ENCODE measurements at regions not wholly inside any gene's neighbourhood (a gene's known extent, or its start where the extent isn't known, plus 50 kb on each side); places are given as distances from the start of the nearest gene placed in this dataset.

GRCh38 chr15:80308002-80308401 is 56.0 kb upstream of the CTXND1 start:
- H3K4me1 ChIP-seq, result no peaks in the 10 kb centered on the region
- DNase-seq, result no peak
- no peaks in the 10 kb centered on the region for H3K36me3 ChIP-seq
- TF ChIP-seq CTCF (IDR thresholded peaks at IDR 0.05) (no peak), POLR2A (IDR thresholded peaks at IDR 0.05) (no peak)
- intact Hi-C loops (cut with DNase I), result no loop called here
- H3K9me3 ChIP-seq, result no peaks in the 10 kb centered on the region
- no peak overlapping the region for H3K27ac ChIP-seq
- H3K4me3 ChIP-seq, result no peak overlapping the region
- WGBS, 2 donors, result 100% methylated on average over 1 of the region's 11 CpGs; no CpG with 5 or more reads in 1 of the 2 donors
- peaks cover 0 to 22% (median 0%) of the 10 kb centered on the region in 4 donors for H3K27me3 ChIP-seq

DNA sequence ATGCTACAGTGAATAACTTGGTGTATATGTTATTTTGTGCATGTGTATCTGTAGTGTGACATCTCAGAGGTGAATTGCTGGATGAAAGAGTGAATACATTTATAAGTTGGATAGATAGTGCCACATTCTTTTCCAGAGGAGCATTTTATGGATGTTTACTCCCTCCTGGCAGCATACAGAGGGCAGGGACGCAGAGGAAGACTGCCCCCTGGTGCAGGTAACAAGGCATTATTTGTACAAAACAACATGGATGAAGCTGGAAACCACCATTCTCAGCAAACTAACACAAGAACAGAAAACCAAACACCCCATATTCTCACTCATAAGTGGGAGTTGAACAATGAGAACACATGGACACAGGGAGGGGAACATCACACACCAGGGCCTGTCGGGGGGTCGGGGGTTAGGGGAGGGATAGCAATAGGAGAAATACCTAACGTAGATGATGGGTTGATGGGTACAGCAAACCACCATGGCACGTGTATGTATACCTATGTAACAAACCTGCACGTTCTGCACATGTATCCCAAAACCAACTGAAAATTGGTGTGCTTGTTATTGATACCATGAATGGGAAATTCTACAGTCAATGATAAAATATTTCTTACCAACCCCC is 57.9 kb upstream of the CTXND1 start:
- Histone ChIP-seq H3K27ac (no peak overlapping the region), H3K4me3 (no peak overlapping the region), H3K4me1 (no peaks in the 10 kb centered on the region), H3K36me3 (no peaks in the 10 kb centered on the region), H3K9me3 (no peaks in the 10 kb centered on the region), H3K27me3 (peaks cover 0 to 27% (median 0%) of the 10 kb centered on the region in 4 donors)
- TF ChIP-seq POLR2A (IDR thresholded peaks at IDR 0.05), result no peak
- peak in 5 of 6 experiments; percentile 15 to 57 (median 25) for TF ChIP-seq CTCF (IDR thresholded peaks at IDR 0.05)
- intact Hi-C loops (cut with DNase I), result no loop called here
- 47 to 66% methylated on average over 6 of the region's 6 CpGs for WGBS, 2 donors
- DNase-seq, result no peak

GRCh38 chr15:80310776-80311175 is 58.8 kb upstream of the CTXND1 start:
- H3K9me3 ChIP-seq, result no peaks in the 10 kb centered on the region
- intact Hi-C loops (cut with DNase I), result no loop called here
- no peak overlapping the region for H3K27ac ChIP-seq
- WGBS, 2 donors, result 76 to 83% methylated on average over 6 to 7 of the region's 7 CpGs
- no peak for DNase-seq
- H3K36me3 ChIP-seq, result no peaks in the 10 kb centered on the region
- TF ChIP-seq CTCF (IDR thresholded peaks at IDR 0.05) (no peak), POLR2A (IDR thresholded peaks at IDR 0.05) (no peak)
- no peak overlapping the region for H3K4me3 ChIP-seq
- peaks cover 0 to 30% (median 0%) of the 10 kb centered on the region in 4 donors for H3K27me3 ChIP-seq
- no peaks in the 10 kb centered on the region for H3K4me1 ChIP-seq

DNA sequence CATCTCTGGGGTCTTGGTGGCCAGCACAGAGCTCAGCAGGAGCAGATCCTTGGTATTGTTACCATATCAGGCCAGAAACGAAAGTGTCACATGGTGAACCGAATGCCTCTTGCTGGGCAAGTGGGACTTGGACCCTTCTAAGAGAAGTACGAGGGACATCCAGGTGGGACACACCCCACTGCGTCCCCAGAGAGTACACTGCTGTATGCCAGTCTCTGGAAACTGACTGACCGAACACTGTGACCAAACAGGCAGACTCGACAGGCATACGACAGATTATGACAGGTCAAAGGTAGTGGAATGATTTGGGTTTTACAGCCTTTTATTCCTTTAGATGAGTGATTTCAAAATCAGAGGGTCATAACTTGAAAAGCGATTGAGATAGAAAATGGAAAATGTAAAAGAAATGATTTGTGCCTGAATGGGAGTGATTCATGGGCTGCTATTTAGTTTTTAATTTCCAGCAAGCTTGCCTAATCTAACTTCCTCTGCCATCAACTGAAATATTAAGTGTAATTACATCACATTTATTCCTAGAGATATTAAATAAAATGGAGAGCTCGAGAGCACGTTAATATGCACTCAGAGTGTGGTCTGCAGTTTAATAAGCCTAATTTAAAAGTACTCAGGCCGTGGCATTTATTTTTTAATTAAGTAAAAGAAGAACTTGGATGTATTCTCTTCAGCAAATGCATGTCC is 63.4 kb upstream of the CTXND1 start:
- no peak for TF ChIP-seq CTCF (IDR thresholded peaks at IDR 0.05)
- TF ChIP-seq POLR2A (IDR thresholded peaks at IDR 0.05), result no peak
- H3K36me3 ChIP-seq, result no peaks in the 10 kb centered on the region
- intact Hi-C loops (cut with DNase I), result no loop called here
- H3K9me3 ChIP-seq, result no peaks in the 10 kb centered on the region
- no peak overlapping the region for H3K27ac ChIP-seq
- H3K4me1 ChIP-seq, result no peaks in the 10 kb centered on the region
- 72 to 76% methylated on average over 9 to 11 of the region's 11 CpGs for WGBS, 2 donors
- H3K4me3 ChIP-seq, result no peak overlapping the region
- H3K27me3 ChIP-seq, result peaks cover 0 to 13% (median 0%) of the 10 kb centered on the region in 4 donors
- DNase-seq, result no peak

DNA sequence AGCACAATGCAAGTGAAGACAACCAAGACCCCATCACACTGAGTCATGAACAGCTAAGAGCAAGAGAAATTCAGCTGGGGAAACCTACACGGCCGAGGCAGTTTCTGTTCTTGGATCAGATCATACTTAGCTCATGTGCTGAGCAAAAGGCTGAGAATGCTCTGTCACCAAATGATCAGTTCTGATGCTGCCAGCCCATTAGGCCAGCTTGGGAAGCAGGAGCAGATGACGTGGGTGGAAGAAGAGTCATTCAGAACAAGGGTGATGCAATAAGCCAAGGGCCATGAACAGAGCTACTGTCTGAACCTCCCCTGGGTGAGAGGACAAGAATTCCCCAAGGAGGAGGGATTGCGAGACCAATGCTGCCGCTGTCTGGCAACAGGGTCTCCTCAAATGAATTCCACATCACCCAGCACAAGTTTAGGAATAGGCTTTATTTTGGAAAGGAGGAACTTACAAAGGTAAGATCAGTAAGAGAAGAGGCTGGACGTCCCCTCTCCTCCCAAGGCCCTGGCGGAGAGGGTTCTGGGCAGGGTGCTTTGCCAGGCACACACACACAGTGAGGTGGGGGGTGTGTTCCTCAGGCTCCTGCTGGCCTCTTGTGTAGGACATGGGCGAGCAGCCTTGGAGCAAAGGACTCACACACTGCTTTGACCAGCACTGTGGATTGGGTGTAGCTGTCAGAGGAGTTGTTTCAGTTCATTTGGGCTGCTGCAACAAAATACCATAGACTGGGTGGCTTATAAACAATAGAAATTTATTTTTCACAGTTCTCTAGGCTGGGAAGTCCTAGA is 65.6 kb upstream of the CTXND1 start:
- H3K27ac ChIP-seq, result no peak overlapping the region
- intact Hi-C loops (cut with DNase I), result no loop called here
- no peaks in the 10 kb centered on the region for H3K9me3 ChIP-seq
- peaks cover 0 to 26% (median 0%) of the 10 kb centered on the region in 4 donors for H3K27me3 ChIP-seq
- TF ChIP-seq CTCF (IDR thresholded peaks at IDR 0.05) (no peak), POLR2A (IDR thresholded peaks at IDR 0.05) (no peak)
- H3K36me3 ChIP-seq, result no peaks in the 10 kb centered on the region
- WGBS, 2 donors, result 56 to 68% methylated on average over 8 of the region's 8 CpGs
- no peak overlapping the region for H3K4me3 ChIP-seq
- no peaks in the 10 kb centered on the region for H3K4me1 ChIP-seq
- no peak for DNase-seq

Data from esophagus squamous epithelium (tissue), 5 donors.